H1 (cell line): ENCODE measurements at regions not wholly inside any gene's neighbourhood (a gene's known extent, or its start where the extent isn't known, plus 50 kb on each side); places are given as distances from the start of the nearest gene placed in this dataset.

Experiments
- CTCF ChIA-PET: fragments of 300-600 bp; sonication (Branson Sonifier 250); formaldehyde crosslinking; loops from one replicate; lab custom pipeline; 2021; ENCODE audit not compliant: partially characterized antibody; lab: Charles Lee
- POLR2A ChIA-PET: fragments of 300-600 bp; sonication (Branson Sonifier 250); formaldehyde crosslinking; loops from one replicate; lab custom pipeline; 2021; ENCODE audit warnings: inconsistent platforms; ENCODE audit not compliant: partially characterized antibody; lab: Charles Lee
- DNase-seq, 2 experiments: peaks; one replicate each; pipeline versions ENCODE4 v3.0.0 to v3.0.0-alpha.2; 2010 to 2022; ENCODE audit warnings: low spot score in 2 of 2, low read depth in 1 of 2, mixed read lengths in 1 of 2
- FAIRE-seq: peaks from 2 replicates; lab custom pipeline; 2011; peaks lifted over from hg19 to GRCh38; lab: Jason Lieb, UNC
- H2AFZ ChIP-seq: 2 replicates; pipeline ENCODE4 v1.8.1; 2012; ENCODE audit warnings: low read length, inconsistent platforms
- H2AK5ac ChIP-seq: 2 replicates; pipeline ENCODE4 v1.6.1; 2013; ENCODE audit warnings: low read depth, low read length
- H2BK120ac ChIP-seq: replicated peaks from 2 replicates; pipeline ENCODE3; 2013; ENCODE audit warnings: low read depth, low read length, inconsistent platforms
- H2BK12ac ChIP-seq: 2 replicates; pipeline ENCODE4 v1.6.1; 2013; ENCODE audit warnings: low read depth, low read length
- H2BK15ac ChIP-seq: 2 replicates; pipeline ENCODE4 v1.6.1; 2013; ENCODE audit warnings: low read length
- H2BK20ac ChIP-seq: 2 replicates; pipeline ENCODE4 v1.6.1; 2013; ENCODE audit warnings: low read length
- H2BK5ac ChIP-seq: 2 replicates; pipeline ENCODE4 v1.6.1; 2013; ENCODE audit warnings: low read depth, low read length
- H3K14ac ChIP-seq: 2 replicates; pipeline ENCODE4 v1.6.1; 2013; ENCODE audit warnings: inconsistent platforms; ENCODE audit not compliant: insufficient read length
- H3K18ac ChIP-seq: 2 replicates; pipeline ENCODE4 v1.6.1; 2013; ENCODE audit warnings: low read length; ENCODE audit errors: extremely low read depth
- H3K23ac ChIP-seq: 2 replicates; pipeline ENCODE4 v1.6.1; 2013; ENCODE audit warnings: inconsistent platforms; ENCODE audit not compliant: insufficient read length
- H3K23me2 ChIP-seq: 2 replicates; pipeline ENCODE4 v1.6.1; 2013; ENCODE audit warnings: low read depth, low read length
- H3K27ac ChIP-seq: 2 replicates; pipeline ENCODE4 v1.6.1; 2011; ENCODE audit warnings: low read depth, low read length, inconsistent platforms
- H3K27me3 ChIP-seq, 4 experiments: replicated peaks in 1 of 4; 1 replicate in 1 of 4; 2 replicates in 3 of 4; pipeline versions ENCODE4 v1.6.1 to v1.8.1; 2011 to 2013; ENCODE audit warnings: low read length in 3 of 4, mild to moderate bottlenecking in 3 of 4, inconsistent platforms in 2 of 4, mixed read lengths in 2 of 4, moderate library complexity in 1 of 4; ENCODE audit not compliant: control insufficient read depth in 3 of 4, insufficient read depth in 3 of 4; ENCODE audit errors: extremely low read depth in 1 of 4
- H3K36me3 ChIP-seq, 4 experiments: 2 replicates each; pipeline versions ENCODE4 v1.6.1 to v1.8.1; 2011 to 2013; ENCODE audit warnings: mild to moderate bottlenecking in 4 of 4, low read length in 3 of 4, moderate library complexity in 2 of 4, control low read depth in 1 of 4, inconsistent platforms in 1 of 4; ENCODE audit not compliant: insufficient read depth in 4 of 4, control insufficient read depth in 2 of 4
- H3K4ac ChIP-seq: replicated peaks from 2 replicates; pipeline ENCODE3; 2013; ENCODE audit warnings: low read length, low read depth, mixed read lengths, inconsistent platforms; ENCODE audit not compliant: insufficient read length
- H3K4me1 ChIP-seq, 4 experiments: replicated peaks in 1 of 4; 1 replicate in 1 of 4; 2 replicates in 3 of 4; pipeline versions ENCODE4 v1.6.1 to v1.8.1; 2011 to 2013; ENCODE audit warnings: low read length in 3 of 4, inconsistent platforms in 2 of 4, mixed read lengths in 1 of 4; ENCODE audit not compliant: insufficient read depth in 4 of 4, control insufficient read depth in 3 of 4
- H3K4me2 ChIP-seq, 2 experiments: 2 replicates each; pipeline versions ENCODE4 v1.6.1 to v1.8.1; 2011 to 2013; ENCODE audit warnings: low read depth in 2 of 2, low read length in 2 of 2, control low read depth in 1 of 2, inconsistent platforms in 1 of 2, mild to moderate bottlenecking in 1 of 2; ENCODE audit not compliant: insufficient read depth in 1 of 2
- H3K4me3 ChIP-seq, 4 experiments: fragments of 200-600, 300-600 bp in 1 of 4; sonication (generic), shearing (Covaris generic), sonication (Bioruptor Twin) in 1 of 4; 2 replicates each; pipeline versions ENCODE4 v1.5.1 to v1.8.1; 2011 to 2016; ENCODE audit warnings: low read length in 4 of 4, low read depth in 3 of 4, control low read depth in 2 of 4, inconsistent platforms in 2 of 4, mild to moderate bottlenecking in 2 of 4, mixed read lengths in 1 of 4, moderate library complexity in 1 of 4; ENCODE audit not compliant: insufficient read depth in 2 of 4; ENCODE audit errors: extremely low read depth in 1 of 4
- H3K56ac ChIP-seq: replicated peaks from 2 replicates; pipeline ENCODE3; 2013; ENCODE audit warnings: low read depth, mild to moderate bottlenecking, mixed read lengths, low read length, inconsistent platforms; ENCODE audit not compliant: insufficient read length
- H3K79me1 ChIP-seq: 2 replicates; pipeline ENCODE4 v1.6.1; 2013; ENCODE audit warnings: low read depth, low read length, control low read depth
- H3K79me2 ChIP-seq, 2 experiments: 2 replicates each; pipeline versions ENCODE4 v1.6.1 to v1.8.1; 2012 to 2013; ENCODE audit warnings: low read length in 2 of 2, mild to moderate bottlenecking in 2 of 2, inconsistent platforms in 1 of 2; ENCODE audit not compliant: insufficient read depth in 2 of 2, control insufficient read depth in 1 of 2
- H3K9ac ChIP-seq, 4 experiments: replicated peaks in 1 of 4; 1 replicate in 1 of 4; 2 replicates in 3 of 4; pipeline versions ENCODE4 v1.6.1 to v1.8.1; 2011 to 2013; ENCODE audit warnings: low read depth in 3 of 4, low read length in 3 of 4, control low read depth in 2 of 4, mild to moderate bottlenecking in 2 of 4, moderate library complexity in 2 of 4, inconsistent platforms in 1 of 4; ENCODE audit errors: extremely low read depth in 1 of 4
- H3K9me3 ChIP-seq, 2 experiments: 2 replicates each; pipeline versions ENCODE4 v1.6.1 to v1.8.1; 2012 to 2013; ENCODE audit warnings: mild to moderate bottlenecking in 2 of 2, moderate library complexity in 2 of 2, control low read depth in 1 of 2, inconsistent platforms in 1 of 2, low read depth in 1 of 2, low read length in 1 of 2, mixed read lengths in 1 of 2; ENCODE audit not compliant: insufficient read depth in 2 of 2
- H4K20me1 ChIP-seq, 2 experiments: replicated peaks in 1 of 2; 2 replicates each; pipeline versions ENCODE3 to v1.8.1; 2011 to 2013; ENCODE audit warnings: inconsistent platforms in 2 of 2, low read length in 2 of 2, mild to moderate bottlenecking in 1 of 2; ENCODE audit not compliant: insufficient read depth in 2 of 2, control insufficient read depth in 1 of 2
- H4K5ac ChIP-seq: 2 replicates; pipeline ENCODE4 v1.6.1; 2013; ENCODE audit warnings: low read length, low read depth, mixed read lengths, inconsistent platforms; ENCODE audit not compliant: insufficient read length
- H4K8ac ChIP-seq: 2 replicates; pipeline ENCODE4 v1.8.0; 2013; ENCODE audit warnings: mild to moderate bottlenecking, moderate library complexity, low read length, inconsistent platforms; ENCODE audit not compliant: insufficient read depth; ENCODE audit errors: extremely low read depth
- H4K91ac ChIP-seq: replicated peaks from 2 replicates; pipeline ENCODE3; 2013; ENCODE audit warnings: low read length, mixed read lengths, inconsistent platforms; ENCODE audit not compliant: insufficient read length
- HDAC6 ChIP-seq: IDR thresholded peaks from one replicate; pipeline ENCODE4 v1.7.1; 2012; ENCODE audit warnings: low read depth, mild to moderate bottlenecking, inconsistent platforms, low read length, moderate library complexity
- WGBS, 2 experiments: shearing (Covaris generic) in 1 of 2; methylation state at CpG; one replicate each; pipeline versions ENCODE4 v1.1.6 to v1.1.7; 2013 to 2015; ENCODE audit warnings: low lambda C conversion rate in 2 of 2, mixed read lengths in 2 of 2, inconsistent platforms in 1 of 2, low coverage in 1 of 2, missing lambda C conversion rate in 1 of 2; ENCODE audit not compliant: insufficient replicate concordance in 2 of 2, insufficient coverage in 1 of 2, insufficient read length in 1 of 2; ENCODE audit errors: extremely low coverage in 1 of 2, missing lambda C conversion rate in 1 of 2; 5-methylcytosine and 5-hydroxymethylcytosine counted together

- DNase-seq (no peak), FAIRE-seq (no peak)
- no peak overlapping the region for H2AK5ac ChIP-seq
- no peak overlapping the region for H3K27ac ChIP-seq
- H3K79me2 ChIP-seq = no peaks in the 10 kb centered on the region
- no peak overlapping the region for H2BK120ac ChIP-seq
- no peaks in the 10 kb centered on the region for H3K23me2 ChIP-seq
- H3K4me3 ChIP-seq = no peak overlapping the region
- no peaks in the 10 kb centered on the region for H3K79me1 ChIP-seq
- 0 out of 2 replicates have a peak overlapping the region, but pooled peaks have one; percentile 35 for H2AFZ ChIP-seq
- no peak overlapping the region for H4K5ac ChIP-seq
- peaks cover 4 to 6% of the 10 kb centered on the region in 2 experiments for H3K9me3 ChIP-seq
- H3K36me3 ChIP-seq = no peaks in the 10 kb centered on the region
- no peak overlapping the region for H2BK5ac ChIP-seq
- no peak overlapping the region for H4K91ac ChIP-seq
- H3K4me1 ChIP-seq = peaks cover 3 to 11% (median 8%) of the 10 kb centered on the region in 4 experiments; a peak in 5 of 7 replicates
- H3K18ac ChIP-seq = no peak overlapping the region
- no peak overlapping the region for H3K56ac ChIP-seq
- no peak overlapping the region for H3K9ac ChIP-seq
- H2BK12ac ChIP-seq = no peak overlapping the region
- H3K27me3 ChIP-seq = no peaks in the 10 kb centered on the region
- CTCF ChIA-PET = interaction anchor here (1.2 kb wide), 1 partner anchor 62 kb away, joined by 3 read pairs; no protein-coding TSS in a partner anchor
- no peak overlapping the region for H2BK15ac ChIP-seq
- H3K14ac ChIP-seq = no peak overlapping the region
- H4K8ac ChIP-seq = no peak overlapping the region
- no peaks in the 10 kb centered on the region for H4K20me1 ChIP-seq
- 76% methylated on average over 5 of the region's 5 CpGs; no CpG with 5 or more reads in 1 of the 2 experiments for WGBS, 2 experiments
- H3K4ac ChIP-seq = no peak overlapping the region
- H3K23ac ChIP-seq = no peak overlapping the region
- POLR2A ChIA-PET = no interaction called here
- no peak overlapping the region for H2BK20ac ChIP-seq
- H3K4me2 ChIP-seq = no peak overlapping the region
- no peak for TF ChIP-seq HDAC6
Observed at GRCh38 chr10:29205787-29206186, 83.1 kb upstream of the LYZL1 start.
